ENCODE measurements at regions not wholly inside any gene's neighbourhood (a gene's known extent, or its start where the extent isn't known, plus 50 kb on each side); places are given as distances from the start of the nearest gene placed in this dataset.

DNA sequence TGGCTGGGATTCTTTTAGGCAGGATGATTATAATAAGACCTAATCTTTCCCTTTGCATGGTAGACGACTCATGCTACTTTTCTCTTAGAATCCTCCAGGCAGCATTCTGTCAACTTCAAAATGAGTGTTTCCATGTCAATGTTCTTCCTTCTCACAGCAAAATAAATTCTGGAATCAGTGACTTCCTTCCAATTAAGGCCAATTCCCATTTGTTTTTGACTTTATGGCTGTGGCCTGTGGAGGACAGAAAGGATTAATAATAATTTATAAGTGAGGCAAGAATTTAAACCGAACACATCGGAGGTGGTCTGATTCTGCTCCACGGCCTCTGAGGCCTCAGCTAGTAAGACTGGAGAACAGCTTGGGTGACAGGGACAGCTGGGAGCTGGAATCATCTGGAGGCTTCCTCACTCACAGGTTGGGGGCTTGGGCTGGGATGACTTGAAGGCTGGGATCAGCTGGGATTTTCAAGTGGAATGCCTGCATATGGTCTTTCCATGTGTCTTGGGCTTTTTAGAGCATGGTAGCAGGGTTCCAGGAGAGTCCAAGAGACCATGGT is 241.8 kb upstream of the MCTP2 start:
- TF ChIP-seq, protein P1, sequence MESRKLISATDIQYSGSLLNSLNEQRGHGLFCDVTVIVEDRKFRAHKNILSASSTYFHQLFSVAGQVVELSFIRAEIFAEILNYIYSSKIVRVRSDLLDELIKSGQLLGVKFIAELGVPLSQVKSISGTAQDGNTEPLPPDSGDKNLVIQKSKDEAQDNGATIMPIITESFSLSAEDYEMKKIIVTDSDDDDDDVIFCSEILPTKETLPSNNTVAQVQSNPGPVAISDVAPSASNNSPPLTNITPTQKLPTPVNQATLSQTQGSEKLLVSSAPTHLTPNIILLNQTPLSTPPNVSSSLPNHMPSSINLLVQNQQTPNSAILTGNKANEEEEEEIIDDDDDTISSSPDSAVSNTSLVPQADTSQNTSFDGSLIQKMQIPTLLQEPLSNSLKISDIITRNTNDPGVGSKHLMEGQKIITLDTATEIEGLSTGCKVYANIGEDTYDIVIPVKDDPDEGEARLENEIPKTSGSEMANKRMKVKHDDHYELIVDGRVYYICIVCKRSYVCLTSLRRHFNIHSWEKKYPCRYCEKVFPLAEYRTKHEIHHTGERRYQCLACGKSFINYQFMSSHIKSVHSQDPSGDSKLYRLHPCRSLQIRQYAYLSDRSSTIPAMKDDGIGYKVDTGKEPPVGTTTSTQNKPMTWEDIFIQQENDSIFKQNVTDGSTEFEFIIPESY (IDR thresholded peaks at IDR 0.05; ENCODE audit: extremely low read depth, insufficient replicate concordance, low read length): no peak
- TF ChIP-seq, protein P2, sequence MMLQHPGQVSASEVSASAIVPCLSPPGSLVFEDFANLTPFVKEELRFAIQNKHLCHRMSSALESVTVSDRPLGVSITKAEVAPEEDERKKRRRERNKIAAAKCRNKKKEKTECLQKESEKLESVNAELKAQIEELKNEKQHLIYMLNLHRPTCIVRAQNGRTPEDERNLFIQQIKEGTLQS (IDR thresholded peaks at IDR 0.05): no peak
- TF ChIP-seq CEBPB (IDR thresholded peaks at IDR 0.05; ENCODE audit: low read depth) (no peak), EZH2phosphoT487 (IDR thresholded peaks at IDR 0.05; ENCODE audit: borderline replicate concordance) (no peak), REST (IDR thresholded peaks at IDR 0.05; ENCODE audit: low read depth) (no peak), SIN3A (IDR thresholded peaks at IDR 0.05; ENCODE audit: low read depth) (no peak), FOSL1 (IDR thresholded peaks at IDR 0.05; ENCODE audit: low read depth) (no peak), EZH2 (IDR thresholded peaks at IDR 0.05) (no peak), SP1 (IDR thresholded peaks at IDR 0.05; ENCODE audit: low read depth) (no peak), ZNF274 (IDR thresholded peaks at IDR 0.05; ENCODE audit: low read depth, low read length) (no peak), POLR2AphosphoS5 (IDR thresholded peaks at IDR 0.05; ENCODE audit: low read depth, low read length) (no peak), TCF7L2 (IDR thresholded peaks at IDR 0.05; ENCODE audit: borderline replicate concordance, extremely low read depth, insufficient read depth, insufficient read length) (no peak), CTCF (IDR thresholded peaks at IDR 0.05 in 2 of 3, conservative IDR thresholded peaks at IDR 0.05 in 1 of 3; ENCODE audit: borderline replicate concordance in 1 of 3, insufficient read depth in 1 of 3, low read depth in 2 of 3, low read length in 2 of 3) (no peak), YY1 (IDR thresholded peaks at IDR 0.05; ENCODE audit: extremely low read depth, insufficient replicate concordance, low read depth, low read length) (no peak), JUND (IDR thresholded peaks at IDR 0.05) (no peak), CBX3 (IDR thresholded peaks at IDR 0.05; ENCODE audit: low read depth) (no peak), ELF1 (IDR thresholded peaks at IDR 0.05; ENCODE audit: borderline replicate concordance, low read depth) (no peak), EGR1 (IDR thresholded peaks at IDR 0.05; ENCODE audit: low read depth) (no peak), RAD21 (IDR thresholded peaks at IDR 0.05; ENCODE audit: low read depth) (no peak), MAX (IDR thresholded peaks at IDR 0.05) (no peak)
- no peak overlapping the region for H3K27ac ChIP-seq (ENCODE audit: low read depth, low read length)
- ChIA-PET POLR2A (no interaction called here), CTCF (no interaction called here), RAD21 (ENCODE audit: low non-redundant PET in 1 of 2, low total read pairs in 2 of 2, uncharacterized antibody in 2 of 2, unreplicated experiment in 2 of 2) (no interaction called here)
- no peak overlapping the region for H3K4me2 ChIP-seq (ENCODE audit: low read length)
- no peaks in the 10 kb centered on the region for H3K9me2 ChIP-seq (ENCODE audit: insufficient read depth)
- no peak overlapping the region for H3K4me3 ChIP-seq (replicated peaks in 1 of 2; ENCODE audit: low read depth in 1 of 2, low read length in 2 of 2)
- intact Hi-C loops (cut with micrococcal nuclease): no loop called here
- no peaks in the 10 kb centered on the region for H3K9me3 ChIP-seq (ENCODE audit: control insufficient read depth in 1 of 2, insufficient read depth in 1 of 2, low read depth in 1 of 2, low read length in 2 of 2)
- H2AFZ ChIP-seq (ENCODE audit: low read depth, low read length, poor library complexity, severe bottlenecking): no peak overlapping the region
- no peaks in the 10 kb centered on the region for H4K20me1 ChIP-seq (ENCODE audit: insufficient read depth)
- H3K4me1 ChIP-seq (ENCODE audit: control insufficient read depth in 1 of 2, insufficient read depth in 2 of 2, low read length in 2 of 2): no peaks in the 10 kb centered on the region
- ATAC-seq: no peak
- no peaks in the 10 kb centered on the region; the same call in 1 of the 2 replicates for H3K27me3 ChIP-seq (ENCODE audit: insufficient read depth, low read length)
- H3K9ac ChIP-seq (ENCODE audit: low read length): no peak overlapping the region
- H3K79me2 ChIP-seq (ENCODE audit: insufficient read depth, low read length): no peaks in the 10 kb centered on the region
- no TSS peak for BruUV-seq (replicated peaks)
- H3K36me3 ChIP-seq (ENCODE audit: control insufficient read depth in 1 of 2, insufficient read depth in 2 of 2, low read length in 2 of 2): no peaks in the 10 kb centered on the region
- no peak for DNase-seq (ENCODE audit: low read depth, low spot score)
